Heart left ventricle (tissue), 16 donors: ENCODE measurements at regions not wholly inside any gene's neighbourhood (a gene's known extent, or its start where the extent isn't known, plus 50 kb on each side); places are given as distances from the start of the nearest gene placed in this dataset.

Source experiments
- ATAC-seq, 4 donors: fragments of 200-7000 bp; cut with Tn5 transposase; one replicate each; pipeline ENCODE4 v1.9.1; 2020 to 2022; ENCODE audit warnings: moderate library complexity in 4 of 4, mild to moderate bottlenecking in 3 of 4, moderate number of reproducible peaks in 1 of 4
- DNase-seq, 5 donors: peaks; one replicate each; pipeline ENCODE4 v3.0.0-alpha.2; 2020
- H3K27ac ChIP-seq, 12 donors: fragments of 200-600 bp; sonication (generic) in 4 of 12; one replicate each; pipeline versions ENCODE4 v1.5.0 to v1.8.0; 2016 to 2022; ENCODE audit warnings: mild to moderate bottlenecking in 2 of 12
- H3K27me3 ChIP-seq, 9 donors: fragments of 200-600 bp; sonication (generic) in 2 of 9; one replicate each; pipeline versions ENCODE4 v1.5.1 to v1.8.0; 2016 to 2022; ENCODE audit warnings: mild to moderate bottlenecking in 3 of 9
- H3K36me3 ChIP-seq, 9 donors: fragments of 200-600 bp; sonication (generic) in 2 of 9; one replicate each; pipeline versions ENCODE4 v1.5.0 to v1.8.0; 2018 to 2022; ENCODE audit warnings: mild to moderate bottlenecking in 2 of 9
- H3K4me1 ChIP-seq, 12 donors: fragments of 200-600 bp; sonication (generic) in 4 of 12; one replicate each; pipeline versions ENCODE4 v1.5.0 to v1.8.0; 2016 to 2022; ENCODE audit warnings: mild to moderate bottlenecking in 3 of 12
- H3K4me3 ChIP-seq, 12 donors: fragments of 200-600 bp; sonication (generic) in 4 of 12; one replicate each; pipeline versions ENCODE4 v1.5.0 to v1.8.0; 2017 to 2022; ENCODE audit warnings: mild to moderate bottlenecking in 9 of 12, moderate library complexity in 4 of 12
- H3K9me3 ChIP-seq, 12 donors: fragments of 200-600 bp; sonication (generic) in 4 of 12; one replicate each; pipeline versions ENCODE4 v1.5.0 to v1.8.0; 2016 to 2022; ENCODE audit warnings: mild to moderate bottlenecking in 1 of 12
- CTCF ChIP-seq, 12 donors: fragments of 200-600 bp; sonication (generic) in 4 of 12; IDR thresholded peaks; one replicate each; pipeline versions ENCODE4 v1.5.0 to v1.8.0; 2018 to 2022; ENCODE audit warnings: antibody characterized with exemption in 12 of 12, mild to moderate bottlenecking in 5 of 12
- POLR2A ChIP-seq, 2 donors: fragments of 450-650 bp; IDR thresholded peaks; one replicate each; pipeline ENCODE4 v1.6.1; 2017; ENCODE audit warnings: antibody characterized with exemption in 2 of 2, mild to moderate bottlenecking in 2 of 2, moderate library complexity in 2 of 2
- WGBS, 4 donors: extraction: QIAGEN DNeasy Blood & Tissue Kit in 2 of 4; methylation state at CpG; one replicate each; pipeline versions ENCODE4 v1.1.5 to v1.1.7; 2013 to 2018; 5-methylcytosine and 5-hydroxymethylcytosine counted together
- intact Hi-C, 10 donors: fragments of 100-400 bp; cut with DNase I; formaldehyde crosslinking; loops; one replicate each; pipeline versions ENCODE4 v1.11.1 to v1.14.2; 2022
- donor health status: ischemic (EF 13 %, LVEDD 7.1; RV severe dilation, severe dysfunction).
- donor health status: healthy with polysubstance abuse.
- donor health status: DM: no; HTN: yes; CAD: no.
- donor health status: DM: no; HTN: no; CAD: no.
- donor health status: ischemic (EF 25% LVEDD 6.9; RV normal size, moderate dysfunction).
- donor health status: ischemic (EF 25% LVEDD 5.7; RV mildly dilated, moderate dysfunction).
- donor health status: healthy.
- donor health status: DM: yes; HTN: yes; CAD: no.
- donor health status: ischemic (EF 35%, LVEDD 5.7; RV mildly dilated, moderate dysfunction).
- donor health status: nonischemic (EF 11% LVEDD 7.7; RV severe dilation, severe dysfunction).
- donor health status: DM: yes; HTN: yes; CAD: no.
- donor health status: PGD.
- donor health status: ischemic (EF 29% LVEDD 5.4; RV normal size, mild dysfunction).
- donor health status: nonischemic (EF 23%, LVEDD 6.1; RV moderate dilation, normal function).

- intact Hi-C loops: no loop called here
- Histone ChIP-seq H3K27ac (peak overlapping the region in 3 of 12 donors; percentile 30 to 49 (median 48)), H3K9me3 (no peaks in the 10 kb centered on the region), H3K4me1 (peaks cover 0 to 42% (median 7%) of the 10 kb centered on the region in 12 donors), H3K36me3 (no peaks in the 10 kb centered on the region), H3K4me3 (no peak overlapping the region), H3K27me3 (peaks cover 0 to 6% (median 0%) of the 10 kb centered on the region in 9 donors)
- TF ChIP-seq CTCF (IDR thresholded peaks at IDR 0.05) (no peak), POLR2A (IDR thresholded peaks at IDR 0.05) (no peak)
- 28 to 38% (median 35%) methylated on average over 4 to 6 of the region's 6 CpGs for WGBS, 4 donors
- peak in 4 of 5 donors; percentile 20 to 65 (median 48) for DNase-seq
- ATAC-seq: peak; percentile 6 to 30 (median 16)
Measured at GRCh38 chr7:41886262-41886900, 183.5 kb upstream of the INHBA start.

- intact Hi-C loops: no loop called here
- DNase-seq (no peak), ATAC-seq (no peak)
- Histone ChIP-seq H3K27me3 (peaks cover 0 to 6% (median 0%) of the 10 kb centered on the region in 9 donors), H3K27ac (peak overlapping the region in 1 of 12 donors; percentile 21), H3K4me1 (peaks cover 0 to 48% (median 6%) of the 10 kb centered on the region in 12 donors), H3K36me3 (no peaks in the 10 kb centered on the region), H3K9me3 (no peaks in the 10 kb centered on the region), H3K4me3 (no peak overlapping the region)
- WGBS, 4 donors: 29 to 52% (median 40%) methylated on average over 6 of the region's 6 CpGs
- TF ChIP-seq CTCF (IDR thresholded peaks at IDR 0.05): no peak
- no peak for TF ChIP-seq POLR2A (IDR thresholded peaks at IDR 0.05)
Measured at GRCh38 chr7:41885748-41886147, 182.9 kb upstream of the INHBA start.

- peaks cover 0 to 55% (median 6%) of the 10 kb centered on the region in 12 donors for H3K4me1 ChIP-seq
- no peak overlapping the region for H3K4me3 ChIP-seq
- ATAC-seq (no peak), DNase-seq (no peak)
- no peaks in the 10 kb centered on the region for H3K9me3 ChIP-seq
- H3K27me3 ChIP-seq: peaks cover 0 to 6% (median 0%) of the 10 kb centered on the region in 9 donors
- no peak overlapping the region for H3K27ac ChIP-seq
- no peaks in the 10 kb centered on the region for H3K36me3 ChIP-seq
- intact Hi-C loops: no loop called here
- TF ChIP-seq CTCF (IDR thresholded peaks at IDR 0.05) (no peak), POLR2A (IDR thresholded peaks at IDR 0.05) (no peak)
Measured at GRCh38 chr7:41885078-41885477, 182.2 kb upstream of the INHBA start.

GRCh38 chr7:41882745-41883420 lies 180.0 kb upstream of the INHBA start:
- peaks cover 0 to 6% (median 0%) of the 10 kb centered on the region in 9 donors for H3K27me3 ChIP-seq
- no peaks in the 10 kb centered on the region for H3K36me3 ChIP-seq
- peaks cover 0 to 55% (median 6%) of the 10 kb centered on the region in 12 donors for H3K4me1 ChIP-seq
- TF ChIP-seq CTCF (IDR thresholded peaks at IDR 0.05): no peak
- TF ChIP-seq POLR2A (IDR thresholded peaks at IDR 0.05): no peak
- DNase-seq: no peak
- H3K4me3 ChIP-seq: no peak overlapping the region
- intact Hi-C loops: no loop called here
- ATAC-seq: no peak
- peak overlapping the region in 1 of 12 donors; percentile 72 for H3K27ac ChIP-seq
- H3K9me3 ChIP-seq: no peaks in the 10 kb centered on the region
- WGBS, 4 donors: 88 to 92% (median 92%) methylated on average over 16 of the region's 16 CpGs
